Hepatocyte (in vitro differentiated cells): ENCODE measurements at regions not wholly inside any gene's neighbourhood (a gene's known extent, or its start where the extent isn't known, plus 50 kb on each side); places are given as distances from the start of the nearest gene placed in this dataset.

Source experiments
- DNase-seq: peaks from one replicate; pipeline ENCODE4 v3.0.0-alpha.2; 2016; ENCODE audit warnings: low spot score
- H2AFZ ChIP-seq: fragments of 200-600 bp; sonication (generic); 2 replicates; pipeline ENCODE4 v1.6.0; 2016; ENCODE audit warnings: antibody characterized with exemption, mild to moderate bottlenecking
- H3K27ac ChIP-seq: fragments of 200-600 bp; sonication (generic); 2 replicates; pipeline ENCODE4 v1.5.1; 2016; ENCODE audit warnings: mild to moderate bottlenecking
- H3K27me3 ChIP-seq: fragments of 200-600 bp; sonication (generic); 2 replicates; pipeline ENCODE4 v1.6.1; 2016
- H3K36me3 ChIP-seq: fragments of 200-600 bp; sonication (generic); replicated peaks from 2 replicates; pipeline ENCODE4 v1.5.1; 2016; ENCODE audit warnings: low read depth; ENCODE audit not compliant: insufficient read depth
- H3K4me1 ChIP-seq: fragments of 200-600 bp; sonication (generic); 2 replicates; pipeline ENCODE4 v1.5.1; 2016; ENCODE audit warnings: mild to moderate bottlenecking, moderate library complexity; ENCODE audit not compliant: insufficient read depth
- H3K4me2 ChIP-seq: fragments of 200-600 bp; sonication (generic); 2 replicates; pipeline ENCODE4 v1.6.0; 2016
- H3K4me3 ChIP-seq: fragments of 200-600 bp; sonication (generic); 2 replicates; pipeline ENCODE4 v1.5.1; 2016; ENCODE audit warnings: mild to moderate bottlenecking
- H3K79me2 ChIP-seq: fragments of 200-600 bp; sonication (generic); 2 replicates; pipeline ENCODE4 v1.6.0; 2017; ENCODE audit warnings: mild to moderate bottlenecking
- H3K9me2 ChIP-seq: fragments of 200-600 bp; sonication (generic); replicated peaks from 2 replicates; pipeline ENCODE4 v1.6.0; 2017; ENCODE audit warnings: mild to moderate bottlenecking; ENCODE audit not compliant: insufficient read depth
- H3K9me3 ChIP-seq: fragments of 200-600 bp; sonication (generic); 2 replicates; pipeline ENCODE4 v1.5.1; 2016; ENCODE audit warnings: low read depth, mild to moderate bottlenecking
- H4K20me1 ChIP-seq: fragments of 200-600 bp; sonication (generic); 2 replicates; pipeline ENCODE4 v1.6.0; 2016; ENCODE audit warnings: mild to moderate bottlenecking; ENCODE audit not compliant: insufficient read depth, poor library complexity, severe bottlenecking
- CTCF ChIP-seq: fragments of 200-600 bp; sonication (generic); IDR thresholded peaks from 2 replicates; pipeline ENCODE4 v1.5.1; 2016; ENCODE audit warnings: antibody characterized with exemption, mild to moderate bottlenecking; ENCODE audit not compliant: poor library complexity
- EZH2 ChIP-seq: fragments of 200-600 bp; sonication (generic); IDR thresholded peaks from 2 replicates; pipeline ENCODE4 v1.6.1; 2016; ENCODE audit warnings: antibody characterized with exemption, mild to moderate bottlenecking, borderline replicate concordance
- EZH2phosphoT487 ChIP-seq: fragments of 200-600 bp; sonication (generic); IDR thresholded peaks from one replicate; pipeline ENCODE4 v1.6.1; 2018; ENCODE audit warnings: antibody characterized with exemption, mild to moderate bottlenecking, low read depth, moderate library complexity; ENCODE audit not compliant: unreplicated experiment, severe bottlenecking
- WGBS: methylation state at CpG from one replicate; pipeline ENCODE4 v1.1.6; 2016; ENCODE audit warnings: low lambda C conversion rate; ENCODE audit errors: missing lambda C conversion rate; 5-methylcytosine and 5-hydroxymethylcytosine counted together

DNA sequence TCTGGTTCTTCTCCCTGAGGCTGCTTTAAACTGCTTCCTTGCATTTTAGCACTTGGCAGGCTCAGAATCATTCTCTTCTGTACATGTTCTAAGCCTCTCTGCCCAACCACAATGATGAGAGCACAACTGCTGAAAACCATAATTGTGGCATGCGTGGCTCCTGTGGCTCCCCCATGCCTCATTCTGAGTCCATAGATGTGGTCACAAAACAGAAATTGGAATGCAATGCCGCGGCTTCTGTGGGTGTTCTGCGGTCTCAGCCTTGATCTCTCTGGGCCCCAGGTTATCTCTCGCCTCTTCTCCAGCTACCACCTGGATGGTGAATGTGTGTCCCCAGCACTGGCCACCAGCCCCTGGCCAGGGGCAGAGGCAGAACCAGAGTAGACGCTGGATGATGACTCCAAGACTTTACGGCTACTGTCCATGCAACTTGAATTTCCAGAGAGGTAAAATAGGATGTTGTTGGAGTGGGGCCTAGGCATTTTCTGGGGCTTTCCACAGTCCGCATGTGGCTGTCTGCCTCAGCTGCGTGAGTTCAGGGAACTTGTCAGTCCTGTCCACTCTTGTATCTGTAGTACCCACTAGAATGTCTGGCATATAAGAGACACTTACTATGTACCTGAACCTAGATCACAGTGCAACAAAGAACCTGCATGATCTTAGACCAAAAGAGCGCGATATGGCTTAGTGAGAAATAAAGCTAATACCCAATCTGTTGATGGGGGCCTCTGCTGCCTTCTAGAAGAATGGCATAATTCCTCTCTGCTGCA lies 52.4 kb upstream of the ADRB1 start:
- TF ChIP-seq EZH2phosphoT487 (no peak), EZH2 (no peak), CTCF (no peak)
- Histone ChIP-seq H3K9me3 (no peaks in the 10 kb centered on the region), H3K79me2 (no peaks in the 10 kb centered on the region), H3K4me1 (no peaks in the 10 kb centered on the region), H3K9me2 (no peaks in the 10 kb centered on the region), H3K4me2 (no peak overlapping the region), H4K20me1 (no peaks in the 10 kb centered on the region), H2AFZ (no peak overlapping the region), H3K36me3 (no peaks in the 10 kb centered on the region), H3K27me3 (no peaks in the 10 kb centered on the region), H3K27ac (no peak overlapping the region), H3K4me3 (no peak overlapping the region)
- no peak for DNase-seq
- 93% methylated on average over 11 of the region's 11 CpGs for WGBS

DNA sequence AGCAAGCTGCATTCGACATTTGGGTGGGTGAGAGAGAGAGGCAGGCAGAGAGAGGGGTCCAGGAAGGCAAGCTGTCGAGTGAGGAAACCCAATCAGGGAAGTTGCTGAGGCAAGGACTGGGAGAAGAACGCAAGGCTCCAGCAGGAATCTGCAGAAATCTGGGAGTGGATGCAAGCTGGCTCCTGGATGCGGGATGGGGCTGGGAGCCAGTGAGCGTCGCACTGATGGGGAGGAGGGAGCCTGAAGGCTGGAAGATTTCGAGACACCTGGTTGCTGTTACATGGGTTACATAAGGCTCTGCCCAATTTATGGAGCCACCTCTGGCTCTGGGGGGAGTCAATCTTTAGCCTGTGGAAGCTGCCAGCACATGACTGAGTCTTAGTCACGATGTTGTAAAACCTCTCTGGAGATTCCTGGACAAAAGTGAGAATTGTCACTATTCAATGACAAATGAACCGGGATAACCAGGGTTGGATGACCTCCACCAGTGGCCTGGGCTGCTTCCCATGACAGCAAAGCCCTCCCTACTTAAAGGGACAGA lies 51.1 kb upstream of the ADRB1 start:
- no peak overlapping the region for H2AFZ ChIP-seq
- 87% methylated on average over 9 of the region's 9 CpGs for WGBS
- no peaks in the 10 kb centered on the region for H3K79me2 ChIP-seq
- H3K4me3 ChIP-seq: no peak overlapping the region
- no peaks in the 10 kb centered on the region for H3K9me2 ChIP-seq
- TF ChIP-seq EZH2phosphoT487 (no peak), CTCF (no peak), EZH2 (no peak)
- H3K4me1 ChIP-seq: no peaks in the 10 kb centered on the region
- H3K36me3 ChIP-seq: no peaks in the 10 kb centered on the region
- H4K20me1 ChIP-seq: no peaks in the 10 kb centered on the region
- H3K27me3 ChIP-seq: no peaks in the 10 kb centered on the region
- H3K9me3 ChIP-seq: no peaks in the 10 kb centered on the region
- H3K27ac ChIP-seq: no peak overlapping the region
- DNase-seq: no peak
- H3K4me2 ChIP-seq: no peak overlapping the region

- H3K79me2 ChIP-seq: no peaks in the 10 kb centered on the region
- no peaks in the 10 kb centered on the region for H3K9me3 ChIP-seq
- H4K20me1 ChIP-seq: no peaks in the 10 kb centered on the region
- H3K4me1 ChIP-seq: no peaks in the 10 kb centered on the region
- H3K4me3 ChIP-seq: no peak overlapping the region
- no peak for DNase-seq
- H3K27me3 ChIP-seq: no peaks in the 10 kb centered on the region
- H3K9me2 ChIP-seq: no peaks in the 10 kb centered on the region
- TF ChIP-seq EZH2 (no peak), EZH2phosphoT487 (no peak), CTCF (no peak)
- H3K36me3 ChIP-seq: no peaks in the 10 kb centered on the region
- no peak overlapping the region for H2AFZ ChIP-seq
- WGBS: 67% methylated on average over 3 of the region's 3 CpGs
- no peak overlapping the region for H3K27ac ChIP-seq
- no peak overlapping the region for H3K4me2 ChIP-seq
These were observed 50.1 kb upstream of the ADRB1 start for GRCh38 chr10:113993489-113993991.
